ENCODE measurements at regions not wholly inside any gene's neighbourhood (a gene's known extent, or its start where the extent isn't known, plus 50 kb on each side); places are given as distances from the start of the nearest gene placed in this dataset.

DNA sequence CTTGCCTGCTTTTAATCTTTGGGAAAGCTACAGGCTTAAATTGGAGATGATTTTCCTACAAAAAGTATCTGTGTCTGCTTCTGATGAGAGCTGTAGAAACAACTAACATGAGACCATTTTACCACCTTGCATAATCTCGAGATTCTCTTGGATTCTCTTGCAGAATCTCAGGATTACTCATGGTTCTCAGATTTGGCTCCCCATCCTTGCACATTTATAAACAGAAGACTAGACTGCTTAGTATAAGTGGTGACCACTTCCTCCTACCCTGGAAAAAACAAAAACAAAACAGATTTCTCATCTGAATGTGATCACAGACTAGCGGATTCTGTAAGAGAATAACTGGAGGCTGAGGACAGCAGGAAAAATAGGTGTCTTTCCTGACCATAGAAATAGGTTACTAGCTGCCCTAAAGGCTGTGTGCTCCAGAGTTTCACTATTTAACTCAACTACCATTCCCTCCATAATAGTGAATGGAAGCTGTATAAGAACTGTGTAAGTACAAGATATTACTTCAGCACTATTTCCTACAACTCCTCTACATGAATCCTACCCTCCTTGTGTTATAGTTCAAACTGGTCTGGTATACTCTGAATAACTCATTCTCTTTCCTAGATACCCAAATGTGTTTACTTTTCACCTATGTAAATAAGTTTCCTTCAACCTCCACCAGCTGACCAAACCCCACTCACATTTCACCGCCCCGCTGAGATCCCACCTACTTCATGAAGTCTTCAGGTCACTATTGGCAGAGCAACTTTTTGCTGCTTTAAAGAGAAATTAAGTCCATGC lies 122.2 kb upstream of the C2CD4B start:
- TF ChIP-seq, protein P1, sequence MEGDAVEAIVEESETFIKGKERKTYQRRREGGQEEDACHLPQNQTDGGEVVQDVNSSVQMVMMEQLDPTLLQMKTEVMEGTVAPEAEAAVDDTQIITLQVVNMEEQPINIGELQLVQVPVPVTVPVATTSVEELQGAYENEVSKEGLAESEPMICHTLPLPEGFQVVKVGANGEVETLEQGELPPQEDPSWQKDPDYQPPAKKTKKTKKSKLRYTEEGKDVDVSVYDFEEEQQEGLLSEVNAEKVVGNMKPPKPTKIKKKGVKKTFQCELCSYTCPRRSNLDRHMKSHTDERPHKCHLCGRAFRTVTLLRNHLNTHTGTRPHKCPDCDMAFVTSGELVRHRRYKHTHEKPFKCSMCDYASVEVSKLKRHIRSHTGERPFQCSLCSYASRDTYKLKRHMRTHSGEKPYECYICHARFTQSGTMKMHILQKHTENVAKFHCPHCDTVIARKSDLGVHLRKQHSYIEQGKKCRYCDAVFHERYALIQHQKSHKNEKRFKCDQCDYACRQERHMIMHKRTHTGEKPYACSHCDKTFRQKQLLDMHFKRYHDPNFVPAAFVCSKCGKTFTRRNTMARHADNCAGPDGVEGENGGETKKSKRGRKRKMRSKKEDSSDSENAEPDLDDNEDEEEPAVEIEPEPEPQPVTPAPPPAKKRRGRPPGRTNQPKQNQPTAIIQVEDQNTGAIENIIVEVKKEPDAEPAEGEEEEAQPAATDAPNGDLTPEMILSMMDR (IDR thresholded peaks at IDR 0.05): no peak
- TF ChIP-seq POLR2A (IDR thresholded peaks at IDR 0.05): no peak
